Heart right ventricle (tissue), 16 donors: ENCODE measurements at regions not wholly inside any gene's neighbourhood (a gene's known extent, or its start where the extent isn't known, plus 50 kb on each side); places are given as distances from the start of the nearest gene placed in this dataset.
"Not testable (repeated sequence)": the region's sequence is repeated elsewhere in the genome, so short reads cannot be mapped to it uniquely, and the experiment has no call there.

Experiments used
- ATAC-seq, 8 donors: fragments of 200-7000 bp; cut with Tn5 transposase; one replicate each; pipeline ENCODE4 v1.9.1; 2020; ENCODE audit warnings: mild to moderate bottlenecking in 8 of 8, moderate library complexity in 8 of 8, moderate number of reproducible peaks in 1 of 8
- DNase-seq, 2 donors: peaks; one replicate each; pipeline ENCODE4 v3.0.0-alpha.2; 2020
- H3K27ac ChIP-seq, 10 donors: fragments of 200-600 bp; sonication (generic) in 2 of 10; one replicate each; pipeline versions ENCODE4 v1.5.0 to v1.8.0; 2020 to 2022; ENCODE audit warnings: mild to moderate bottlenecking in 3 of 10
- H3K27me3 ChIP-seq, 7 donors: fragments of 200-600 bp; one replicate each; pipeline ENCODE4 v1.8.0; 2021 to 2022; ENCODE audit warnings: mild to moderate bottlenecking in 2 of 7
- H3K36me3 ChIP-seq, 9 donors: fragments of 200-600 bp; sonication (generic) in 1 of 9; one replicate each; pipeline versions ENCODE4 v1.5.0 to v1.8.0; 2020 to 2022; ENCODE audit warnings: mild to moderate bottlenecking in 2 of 9
- H3K4me1 ChIP-seq, 9 donors: fragments of 200-600 bp; sonication (generic) in 1 of 9; one replicate each; pipeline versions ENCODE4 v1.5.0 to v1.8.0; 2020 to 2022; ENCODE audit warnings: mild to moderate bottlenecking in 4 of 9
- H3K4me3 ChIP-seq, 10 donors: fragments of 200-600 bp; sonication (generic) in 2 of 10; one replicate each; pipeline versions ENCODE4 v1.5.0 to v1.8.0; 2020 to 2022; ENCODE audit warnings: mild to moderate bottlenecking in 7 of 10, moderate library complexity in 2 of 10
- H3K9me3 ChIP-seq, 11 donors: fragments of 200-600 bp in 10 of 11; sonication (generic) in 2 of 11; one replicate each; pipeline versions ENCODE4 v1.5.0 to v1.8.0; 2013 to 2022; ENCODE audit warnings: mild to moderate bottlenecking in 2 of 11, control low read depth in 1 of 11, moderate library complexity in 1 of 11
- WGBS, 2 donors: extraction: QIAGEN DNeasy Blood & Tissue Kit; methylation state at CpG; one replicate each; pipeline ENCODE4 v1.1.7; 2013; ENCODE audit warnings: inconsistent platforms in 1 of 2; 5-methylcytosine and 5-hydroxymethylcytosine counted together
- intact Hi-C, 10 donors: fragments of 100-400 bp; cut with DNase I; formaldehyde crosslinking; loops; one replicate each; pipeline versions ENCODE4 v1.11.1 to v1.14.2; 2022
- TF ChIP-seq, protein P1 (sequence below), 9 donors: fragments of 200-600 bp; sonication (generic) in 2 of 9; IDR thresholded peaks; one replicate each; pipeline versions ENCODE4 v1.5.0 to v1.8.0; 2021 to 2022; ENCODE audit warnings: antibody characterized with exemption in 9 of 9, mild to moderate bottlenecking in 5 of 9, moderate library complexity in 1 of 9
- donor health status: Arrhythmogenic right ventricular cardiomyopathy.
- donor health status: ischemic (EF 13 %, LVEDD 7.1; RV severe dilation, severe dysfunction).
- donor health status: healthy with polysubstance abuse.
- donor health status: DM: no; HTN: yes; CAD: no.
- donor health status: DM: no; HTN: no; CAD: no.
- donor health status: ischemic (EF 25% LVEDD 6.9; RV normal size, moderate dysfunction).
- donor health status: ischemic (EF 25% LVEDD 5.7; RV mildly dilated, moderate dysfunction).
- donor health status: healthy.
- donor health status: DM: yes; HTN: yes; CAD: no.
- donor health status: Ischemic cardiomyopathy.
- donor health status: ischemic (EF 35%, LVEDD 5.7; RV mildly dilated, moderate dysfunction).
- donor health status: nonischemic (EF 11% LVEDD 7.7; RV severe dilation, severe dysfunction).
- donor health status: DM: yes; HTN: yes; CAD: no.
- donor health status: PGD.
- donor health status: ischemic (EF 29% LVEDD 5.4; RV normal size, mild dysfunction).
- donor health status: nonischemic (EF 23%, LVEDD 6.1; RV moderate dilation, normal function).

- Histone ChIP-seq H3K4me3 (no peak overlapping the region), H3K27me3 (no peaks in the 10 kb centered on the region), H3K27ac (no peak overlapping the region), H3K36me3 (no peaks in the 10 kb centered on the region), H3K4me1 (no peaks in the 10 kb centered on the region), H3K9me3 (no peaks in the 10 kb centered on the region)
- 71 to 88% methylated on average over 1 of the region's 1 CpG for WGBS, 2 donors
- ATAC-seq, result no peak
- DNase-seq, result no peak
- TF ChIP-seq, protein P1, sequence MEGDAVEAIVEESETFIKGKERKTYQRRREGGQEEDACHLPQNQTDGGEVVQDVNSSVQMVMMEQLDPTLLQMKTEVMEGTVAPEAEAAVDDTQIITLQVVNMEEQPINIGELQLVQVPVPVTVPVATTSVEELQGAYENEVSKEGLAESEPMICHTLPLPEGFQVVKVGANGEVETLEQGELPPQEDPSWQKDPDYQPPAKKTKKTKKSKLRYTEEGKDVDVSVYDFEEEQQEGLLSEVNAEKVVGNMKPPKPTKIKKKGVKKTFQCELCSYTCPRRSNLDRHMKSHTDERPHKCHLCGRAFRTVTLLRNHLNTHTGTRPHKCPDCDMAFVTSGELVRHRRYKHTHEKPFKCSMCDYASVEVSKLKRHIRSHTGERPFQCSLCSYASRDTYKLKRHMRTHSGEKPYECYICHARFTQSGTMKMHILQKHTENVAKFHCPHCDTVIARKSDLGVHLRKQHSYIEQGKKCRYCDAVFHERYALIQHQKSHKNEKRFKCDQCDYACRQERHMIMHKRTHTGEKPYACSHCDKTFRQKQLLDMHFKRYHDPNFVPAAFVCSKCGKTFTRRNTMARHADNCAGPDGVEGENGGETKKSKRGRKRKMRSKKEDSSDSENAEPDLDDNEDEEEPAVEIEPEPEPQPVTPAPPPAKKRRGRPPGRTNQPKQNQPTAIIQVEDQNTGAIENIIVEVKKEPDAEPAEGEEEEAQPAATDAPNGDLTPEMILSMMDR (IDR thresholded peaks at IDR 0.05), result no peak
- intact Hi-C loops, result no loop called here
Observed at GRCh38 chr2:84170979-84171378, 288.1 kb downstream of the SUCLG1 start.

DNA sequence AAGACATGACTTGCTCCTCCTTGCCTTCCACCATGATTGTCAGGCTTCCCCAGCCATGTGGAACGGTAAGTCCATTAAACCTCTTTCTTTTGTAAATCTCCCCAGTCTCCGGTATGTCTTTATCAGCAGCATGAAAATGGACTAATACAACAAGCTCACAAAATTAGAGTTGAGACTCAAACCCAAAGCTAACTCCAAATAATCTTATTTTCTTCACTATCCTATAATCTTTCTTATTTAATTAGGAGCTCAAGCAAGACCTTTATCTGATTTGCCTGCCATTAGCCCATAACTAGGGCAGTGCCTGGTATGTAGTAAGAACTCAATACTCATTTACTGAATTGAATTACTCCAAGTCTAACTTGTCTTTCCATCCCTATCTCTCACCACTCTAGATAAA is 289.2 kb downstream of the SUCLG1 start:
- 90 to 91% methylated on average over 2 of the region's 2 CpGs for WGBS, 2 donors
- no peaks in the 10 kb centered on the region for H3K36me3 ChIP-seq
- TF ChIP-seq, protein P1 (IDR thresholded peaks at IDR 0.05), result no peak
- H3K4me1 ChIP-seq, result no peaks in the 10 kb centered on the region
- intact Hi-C loops, result no loop called here
- no peaks in the 10 kb centered on the region for H3K27me3 ChIP-seq
- ATAC-seq, result no peak
- DNase-seq, result no peak
- H3K4me3 ChIP-seq, result no peak overlapping the region
- H3K9me3 ChIP-seq, result no peaks in the 10 kb centered on the region
- no peak overlapping the region for H3K27ac ChIP-seq

DNA sequence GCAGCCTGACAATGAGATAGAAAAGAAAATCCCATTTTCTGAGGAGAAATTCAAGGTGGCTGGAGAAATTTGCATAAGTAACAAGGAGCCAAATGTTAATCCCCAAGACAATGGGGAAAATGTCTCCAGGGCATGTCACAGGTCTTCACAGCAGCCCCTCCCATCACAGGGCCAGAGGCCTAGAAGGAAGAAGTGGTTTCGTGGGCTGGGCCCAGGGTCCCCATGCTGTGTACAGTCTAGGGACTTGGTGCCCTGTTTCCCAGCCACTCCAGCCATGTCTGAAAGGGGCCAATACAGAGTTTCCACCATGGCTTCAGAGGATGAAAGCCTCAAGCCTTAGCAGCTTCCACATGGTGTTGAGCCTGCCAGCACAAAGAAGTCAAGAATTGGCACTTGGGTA is 290.5 kb downstream of the SUCLG1 start:
- H3K4me1 ChIP-seq, H3K36me3 ChIP-seq, H3K9me3 ChIP-seq, H3K27me3 ChIP-seq, H3K27ac ChIP-seq, H3K4me3 ChIP-seq, intact Hi-C loops, ATAC-seq, DNase-seq: not testable (repeated sequence)
- WGBS, 2 donors, result 81 to 85% methylated on average over 1 of the region's 1 CpG

DNA sequence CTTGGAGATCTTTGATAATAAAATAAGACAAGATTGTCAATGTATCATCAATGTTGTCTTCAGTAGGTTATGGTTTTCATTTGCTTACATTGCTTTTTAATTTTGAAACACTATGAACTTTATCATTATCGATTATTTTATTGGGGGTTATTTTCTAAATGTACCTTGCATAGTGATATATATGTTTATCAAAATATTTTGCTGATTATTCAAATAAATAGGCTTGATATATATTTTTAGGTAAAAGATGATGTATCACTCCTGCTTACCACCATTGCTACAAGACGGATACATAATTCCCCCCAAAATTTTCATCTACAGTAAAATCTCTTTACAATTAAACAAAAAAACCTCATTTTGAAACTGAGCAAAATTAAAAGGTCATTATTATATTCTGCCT is 293.8 kb downstream of the SUCLG1 start:
- no peak for ATAC-seq
- WGBS, 2 donors, result 86 to 88% methylated on average over 2 of the region's 2 CpGs

GRCh38 chr2:84160453-84160852 is 298.6 kb downstream of the SUCLG1 start:
- Histone ChIP-seq H3K27ac (no peak overlapping the region), H3K4me3 (no peak overlapping the region), H3K36me3 (no peaks in the 10 kb centered on the region), H3K4me1 (no peaks in the 10 kb centered on the region), H3K9me3 (no peaks in the 10 kb centered on the region), H3K27me3 (no peaks in the 10 kb centered on the region)
- 71 to 84% methylated on average over 1 of the region's 1 CpG for WGBS, 2 donors
- ATAC-seq, result no peak
- intact Hi-C loops, result no loop called here
- TF ChIP-seq, protein P1 (IDR thresholded peaks at IDR 0.05), result no peak
- DNase-seq, result no peak

More for the DNA sequence above, 293.8 kb downstream of the SUCLG1 start:
- no peaks in the 10 kb centered on the region for H3K9me3 ChIP-seq
- no peak overlapping the region for H3K27ac ChIP-seq
- no peaks in the 10 kb centered on the region for H3K36me3 ChIP-seq
- no peak overlapping the region for H3K4me3 ChIP-seq
- H3K4me1 ChIP-seq, result no peaks in the 10 kb centered on the region
- intact Hi-C loops, result no loop called here
- no peak for DNase-seq
- TF ChIP-seq, protein P1 (IDR thresholded peaks at IDR 0.05), result no peak
- no peaks in the 10 kb centered on the region for H3K27me3 ChIP-seq
